Gastroesophageal sphincter (tissue), 3 donors: ENCODE measurements at regions not wholly inside any gene's neighbourhood (a gene's known extent, or its start where the extent isn't known, plus 50 kb on each side); places are given as distances from the start of the nearest gene placed in this dataset.

ENCODE experiments used
- POLR2A ChIP-seq, 2 donors: fragments of 450-650 bp; IDR thresholded peaks; one replicate each; pipeline ENCODE4 v1.6.1; 2017; ENCODE audit warnings: antibody characterized with exemption in 2 of 2, mild to moderate bottlenecking in 2 of 2, moderate library complexity in 1 of 2
- TF ChIP-seq, protein P1 (sequence below), 4 experiments: fragments of 200-600 bp in 2 of 4; fragments of 450-650 bp in 2 of 4; sonication (generic) in 1 of 4; IDR thresholded peaks; one replicate each; pipeline ENCODE4 v1.5.1; 2017 to 2019; ENCODE audit warnings: antibody characterized with exemption in 4 of 4, mild to moderate bottlenecking in 2 of 4, moderate library complexity in 2 of 4

DNA sequence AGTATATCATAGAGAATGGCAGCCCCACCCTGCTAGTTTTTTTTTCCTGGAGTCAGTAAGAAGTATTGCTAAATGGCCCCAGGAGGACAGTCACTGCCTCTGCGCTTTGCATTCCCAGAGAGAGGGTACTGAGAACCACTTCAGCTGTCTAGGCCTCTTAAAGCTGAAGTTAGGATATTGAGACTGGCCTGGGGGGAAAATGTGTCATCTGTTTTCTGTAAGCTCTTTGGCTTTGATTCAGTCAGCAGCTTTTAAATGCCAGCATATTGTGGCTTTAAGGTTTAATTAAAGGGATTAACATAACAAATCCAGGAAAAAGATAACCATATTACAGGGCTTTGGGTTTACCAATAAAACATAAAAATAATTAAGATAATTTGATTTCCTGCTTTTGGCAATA lies 852.0 kb downstream of the PCDH18 start:
- TF ChIP-seq, protein P1, sequence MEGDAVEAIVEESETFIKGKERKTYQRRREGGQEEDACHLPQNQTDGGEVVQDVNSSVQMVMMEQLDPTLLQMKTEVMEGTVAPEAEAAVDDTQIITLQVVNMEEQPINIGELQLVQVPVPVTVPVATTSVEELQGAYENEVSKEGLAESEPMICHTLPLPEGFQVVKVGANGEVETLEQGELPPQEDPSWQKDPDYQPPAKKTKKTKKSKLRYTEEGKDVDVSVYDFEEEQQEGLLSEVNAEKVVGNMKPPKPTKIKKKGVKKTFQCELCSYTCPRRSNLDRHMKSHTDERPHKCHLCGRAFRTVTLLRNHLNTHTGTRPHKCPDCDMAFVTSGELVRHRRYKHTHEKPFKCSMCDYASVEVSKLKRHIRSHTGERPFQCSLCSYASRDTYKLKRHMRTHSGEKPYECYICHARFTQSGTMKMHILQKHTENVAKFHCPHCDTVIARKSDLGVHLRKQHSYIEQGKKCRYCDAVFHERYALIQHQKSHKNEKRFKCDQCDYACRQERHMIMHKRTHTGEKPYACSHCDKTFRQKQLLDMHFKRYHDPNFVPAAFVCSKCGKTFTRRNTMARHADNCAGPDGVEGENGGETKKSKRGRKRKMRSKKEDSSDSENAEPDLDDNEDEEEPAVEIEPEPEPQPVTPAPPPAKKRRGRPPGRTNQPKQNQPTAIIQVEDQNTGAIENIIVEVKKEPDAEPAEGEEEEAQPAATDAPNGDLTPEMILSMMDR (IDR thresholded peaks at IDR 0.05) = no peak
- no peak for TF ChIP-seq POLR2A (IDR thresholded peaks at IDR 0.05)
